ENCODE measurements at regions not wholly inside any gene's neighbourhood (a gene's known extent, or its start where the extent isn't known, plus 50 kb on each side); places are given as distances from the start of the nearest gene placed in this dataset.
"Not testable (repeated sequence)": the region's sequence is repeated elsewhere in the genome, so short reads cannot be mapped to it uniquely, and the experiment has no call there.

DNA sequence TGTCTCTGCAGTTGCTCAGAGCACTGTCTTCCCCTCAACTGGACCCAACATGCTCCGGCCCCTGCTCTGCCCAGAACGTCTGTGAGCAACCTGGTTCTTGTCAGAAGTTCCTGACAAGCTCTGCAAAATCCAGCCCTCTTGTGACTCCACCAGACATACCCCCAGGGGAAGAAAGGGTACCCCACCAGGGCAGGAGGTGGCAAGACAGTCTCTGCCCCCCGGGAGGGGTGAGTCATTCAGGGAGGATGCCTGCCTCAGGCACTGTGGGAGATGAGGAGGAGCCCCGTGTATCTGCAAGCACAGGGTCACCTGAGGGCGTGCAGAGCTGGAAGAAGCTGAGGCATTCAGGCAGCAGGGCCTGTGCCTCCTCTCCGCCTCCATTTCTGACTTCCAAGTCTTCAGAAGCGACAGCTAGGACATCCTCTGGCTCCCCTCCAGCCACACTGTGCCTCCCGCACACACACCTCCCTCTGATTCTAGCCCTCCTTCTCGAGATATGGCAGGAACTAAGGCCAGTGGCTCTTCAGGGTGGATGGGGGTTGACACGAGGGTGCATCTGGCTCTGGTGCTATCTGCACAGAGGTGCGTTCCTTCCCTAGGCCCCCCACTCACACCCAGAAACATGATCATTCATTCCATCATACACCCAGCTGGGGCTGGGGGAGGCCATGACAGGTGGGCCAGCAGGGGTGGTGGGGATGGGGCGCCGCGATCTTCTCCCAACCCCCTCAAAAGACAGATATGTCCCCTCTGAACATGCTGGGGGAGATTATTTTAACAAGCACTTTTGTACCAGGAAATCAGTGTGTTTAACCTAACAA, 222.2 kb downstream of the CYP26B1 start:
- H3K4me3 ChIP-seq (ENCODE audit: low read depth, low read length) = no peak overlapping the region
- TF ChIP-seq, protein P1, sequence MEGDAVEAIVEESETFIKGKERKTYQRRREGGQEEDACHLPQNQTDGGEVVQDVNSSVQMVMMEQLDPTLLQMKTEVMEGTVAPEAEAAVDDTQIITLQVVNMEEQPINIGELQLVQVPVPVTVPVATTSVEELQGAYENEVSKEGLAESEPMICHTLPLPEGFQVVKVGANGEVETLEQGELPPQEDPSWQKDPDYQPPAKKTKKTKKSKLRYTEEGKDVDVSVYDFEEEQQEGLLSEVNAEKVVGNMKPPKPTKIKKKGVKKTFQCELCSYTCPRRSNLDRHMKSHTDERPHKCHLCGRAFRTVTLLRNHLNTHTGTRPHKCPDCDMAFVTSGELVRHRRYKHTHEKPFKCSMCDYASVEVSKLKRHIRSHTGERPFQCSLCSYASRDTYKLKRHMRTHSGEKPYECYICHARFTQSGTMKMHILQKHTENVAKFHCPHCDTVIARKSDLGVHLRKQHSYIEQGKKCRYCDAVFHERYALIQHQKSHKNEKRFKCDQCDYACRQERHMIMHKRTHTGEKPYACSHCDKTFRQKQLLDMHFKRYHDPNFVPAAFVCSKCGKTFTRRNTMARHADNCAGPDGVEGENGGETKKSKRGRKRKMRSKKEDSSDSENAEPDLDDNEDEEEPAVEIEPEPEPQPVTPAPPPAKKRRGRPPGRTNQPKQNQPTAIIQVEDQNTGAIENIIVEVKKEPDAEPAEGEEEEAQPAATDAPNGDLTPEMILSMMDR (IDR thresholded peaks at IDR 0.05; ENCODE audit: low read depth, low read length) = no peak
- DNase-seq (ENCODE audit: low read depth, low spot score) = no peak
- in situ Hi-C loops (cut with HindIII; ENCODE audit: low sequenced_read_pairs) = no loop called here

DNA sequence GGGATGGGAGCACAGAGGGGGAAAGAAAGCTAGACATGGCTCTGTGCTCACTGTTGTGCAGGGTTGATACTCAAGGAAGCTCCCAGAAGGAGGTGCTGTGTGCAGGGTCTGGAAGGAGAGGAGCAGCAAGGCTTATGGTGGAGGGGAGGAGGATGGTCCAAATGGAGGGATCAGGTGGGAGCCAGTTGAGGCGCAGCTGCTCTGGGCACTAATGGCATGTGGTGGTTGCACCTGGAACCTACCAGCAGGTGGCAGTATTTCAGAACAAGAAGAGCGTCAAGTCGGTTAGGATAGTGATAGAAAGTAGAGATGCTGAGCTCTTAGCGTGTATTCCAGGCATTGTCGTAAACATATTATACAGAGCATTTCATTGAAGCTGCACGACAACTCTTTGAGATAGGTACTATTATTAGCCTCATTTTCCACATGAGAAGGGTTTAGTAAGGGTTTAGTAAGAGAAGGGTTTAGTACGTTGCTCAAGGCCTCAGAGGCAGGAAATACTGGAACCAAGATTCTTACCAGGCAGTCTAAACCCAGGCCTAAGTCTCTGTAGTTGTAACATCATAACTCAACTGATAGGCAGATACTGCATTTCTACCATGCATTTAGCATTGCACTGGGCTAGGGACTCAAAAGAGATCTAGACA, 223.7 kb downstream of the CYP26B1 start:
- TF ChIP-seq, protein P1 (IDR thresholded peaks at IDR 0.05; ENCODE audit: low read depth, low read length) = peak; percentile 80
- in situ Hi-C loops (cut with HindIII; ENCODE audit: low sequenced_read_pairs) = no loop called here
- DNase-seq (ENCODE audit: low read depth, low spot score) = peak; percentile 62
- no peak overlapping the region for H3K4me3 ChIP-seq (ENCODE audit: low read depth, low read length)

DNA sequence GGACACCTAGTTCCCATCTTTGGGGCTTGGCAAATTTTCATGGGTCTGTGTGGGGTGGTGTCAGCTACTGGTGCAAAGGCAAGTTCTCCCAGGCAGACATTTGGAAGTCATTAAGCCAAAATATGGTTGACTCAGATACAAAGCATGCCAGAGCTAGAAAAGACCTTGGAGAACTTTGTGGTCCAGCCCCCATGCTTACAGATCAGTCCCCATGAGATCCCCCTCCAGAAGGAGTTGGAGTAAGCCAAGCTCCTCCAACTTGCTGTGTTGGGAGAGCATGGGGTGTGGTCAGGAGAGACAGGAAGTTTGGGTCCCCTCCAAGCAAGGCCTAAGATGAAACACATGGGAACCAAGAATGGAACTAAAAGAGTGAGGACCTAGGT, 224.5 kb downstream of the CYP26B1 start:
- in situ Hi-C loops (cut with HindIII; ENCODE audit: low sequenced_read_pairs) = no loop called here
- no peak overlapping the region for H3K4me3 ChIP-seq (ENCODE audit: low read depth, low read length)
- TF ChIP-seq, protein P1 (IDR thresholded peaks at IDR 0.05; ENCODE audit: low read depth, low read length) = no peak
- no peak for DNase-seq (ENCODE audit: low read depth, low spot score)

DNA sequence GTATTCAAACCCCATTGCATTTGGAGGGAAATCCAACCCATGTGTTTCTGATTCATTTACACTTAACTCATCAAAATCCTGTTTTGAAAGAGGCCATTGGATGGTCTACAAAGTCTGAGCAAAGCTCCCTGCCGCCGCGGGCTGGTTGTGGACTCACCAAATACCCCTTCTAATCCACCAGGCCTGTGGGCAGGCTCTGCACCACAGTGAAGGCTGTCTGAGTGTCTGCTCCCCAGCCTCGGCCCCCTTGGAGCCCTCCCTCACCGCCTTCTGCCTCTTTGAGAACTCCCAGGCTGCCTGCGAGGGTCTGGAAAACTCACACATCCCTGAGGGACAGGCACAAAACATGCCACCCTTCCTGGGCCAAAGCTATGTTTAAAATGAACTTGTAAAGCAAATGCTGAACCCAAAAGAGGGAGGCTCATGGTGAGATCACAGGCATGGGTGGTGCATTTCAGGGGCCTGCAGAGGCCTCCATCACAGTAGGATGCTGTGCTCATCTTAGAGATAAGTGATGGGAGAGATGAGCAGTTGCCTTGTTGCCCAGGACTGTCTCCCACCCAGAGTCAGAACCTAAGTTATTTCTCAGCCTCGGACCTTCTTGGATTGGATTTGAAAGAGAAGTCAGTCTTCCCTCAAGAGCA, 225.0 kb downstream of the CYP26B1 start:
- H3K4me3 ChIP-seq (ENCODE audit: low read depth, low read length) = no peak overlapping the region
- in situ Hi-C loops (cut with HindIII; ENCODE audit: low sequenced_read_pairs) = no loop called here
- no peak for DNase-seq (ENCODE audit: low read depth, low spot score)
- TF ChIP-seq, protein P1 (IDR thresholded peaks at IDR 0.05; ENCODE audit: low read depth, low read length) = no peak

DNA sequence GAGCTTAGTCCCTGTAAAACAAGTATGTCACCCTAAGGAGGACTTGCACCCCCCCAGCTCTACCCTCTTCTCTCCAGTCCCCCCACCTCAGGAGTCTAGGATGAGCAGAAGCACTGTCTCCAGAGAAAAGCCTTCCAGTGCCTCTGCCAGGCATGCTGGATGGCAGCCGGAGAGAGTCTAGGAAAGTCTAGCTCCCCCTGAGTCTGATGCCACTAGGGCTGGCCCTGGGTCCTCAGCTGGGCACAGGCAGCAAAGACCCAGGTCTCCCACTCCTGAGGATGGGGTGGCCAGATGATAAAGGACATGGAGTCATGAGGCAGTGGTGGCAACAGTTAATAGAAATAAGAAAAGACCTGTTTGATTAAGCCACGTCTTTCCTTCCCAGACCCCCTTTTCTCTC, 225.6 kb downstream of the CYP26B1 start:
- in situ Hi-C loops (cut with HindIII; ENCODE audit: low sequenced_read_pairs) = no loop called here
- H3K4me3 ChIP-seq (ENCODE audit: low read depth, low read length) = no peak overlapping the region
- TF ChIP-seq, protein P1 (IDR thresholded peaks at IDR 0.05; ENCODE audit: low read depth, low read length) = no peak
- DNase-seq (ENCODE audit: low read depth, low spot score) = no peak

DNA sequence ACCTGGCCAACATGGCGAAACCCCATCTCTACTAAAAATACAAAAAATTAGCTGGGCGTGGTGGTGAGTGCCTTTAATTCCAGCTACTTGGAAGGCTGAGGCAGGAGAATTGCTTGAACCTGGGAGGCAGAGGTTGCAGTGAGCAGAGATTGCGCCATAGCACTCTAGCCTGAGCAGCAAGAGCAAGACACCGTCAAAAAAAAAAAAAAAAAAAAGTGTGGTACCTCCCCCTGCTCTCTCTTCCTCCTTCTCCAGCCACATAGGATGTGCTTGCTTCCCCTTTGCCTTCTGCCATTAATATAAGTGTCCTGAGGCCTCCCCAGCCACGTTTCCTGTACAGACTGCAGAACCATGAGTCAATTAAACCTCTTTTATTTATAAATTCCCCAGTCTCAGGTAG, 226.8 kb downstream of the CYP26B1 start:
- in situ Hi-C loops (cut with HindIII; ENCODE audit: low sequenced_read_pairs) = not testable (repeated sequence)

DNA sequence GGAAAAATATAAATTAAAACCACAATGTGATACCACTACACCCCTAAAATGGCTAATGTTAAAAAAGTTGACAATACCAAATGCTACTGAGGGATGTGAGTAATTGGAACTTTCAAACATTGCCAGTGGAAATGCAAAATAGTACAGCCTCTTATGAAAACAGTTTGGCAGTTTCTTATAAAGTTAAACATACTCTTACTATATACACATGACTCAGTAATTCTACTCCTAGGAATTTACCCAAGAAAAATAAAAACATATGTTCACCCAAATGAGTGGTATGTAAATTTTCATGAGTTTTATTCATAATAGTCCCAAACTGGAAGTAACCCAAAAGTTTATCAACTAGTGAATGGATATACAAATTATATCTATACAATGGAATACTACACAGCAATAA, 228.0 kb downstream of the CYP26B1 start:
- H3K4me3 ChIP-seq (ENCODE audit: low read depth, low read length) = no peak overlapping the region
- in situ Hi-C loops (cut with HindIII; ENCODE audit: low sequenced_read_pairs) = no loop called here
- TF ChIP-seq, protein P1 (IDR thresholded peaks at IDR 0.05; ENCODE audit: low read depth, low read length) = no peak
- no peak for DNase-seq (ENCODE audit: low read depth, low spot score)

More for the DNA sequence above, 226.8 kb downstream of the CYP26B1 start:
- H3K4me3 ChIP-seq (ENCODE audit: low read depth, low read length); DNase-seq (ENCODE audit: low read depth, low spot score): not testable (repeated sequence)
